ENCODE measurements at regions not wholly inside any gene's neighbourhood (a gene's known extent, or its start where the extent isn't known, plus 50 kb on each side); places are given as distances from the start of the nearest gene placed in this dataset.
"Not testable (repeated sequence)": the region's sequence is repeated elsewhere in the genome, so short reads cannot be mapped to it uniquely, and the experiment has no call there.

DNA sequence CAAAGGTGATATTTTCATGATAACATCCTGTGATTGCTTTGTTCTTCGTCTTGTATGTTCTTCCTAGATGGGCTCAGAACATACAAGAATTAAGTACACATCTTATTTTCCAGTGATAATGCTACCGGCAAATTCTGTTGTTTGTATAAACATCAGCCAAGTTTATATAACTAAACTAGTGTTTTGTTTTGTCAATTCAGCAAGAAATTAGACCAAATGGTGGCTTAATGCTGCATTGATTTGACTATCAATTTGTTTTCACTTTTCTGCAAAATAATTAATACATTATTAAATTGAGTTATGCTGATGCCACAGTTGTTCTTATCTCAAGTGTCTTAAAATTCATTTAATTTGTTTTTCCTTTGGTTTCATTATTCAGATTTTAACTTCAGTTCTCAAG lies 177.7 kb downstream of the OR4F29 start:
- H3K9me3 Mint-ChIP-seq: not testable (repeated sequence)

DNA sequence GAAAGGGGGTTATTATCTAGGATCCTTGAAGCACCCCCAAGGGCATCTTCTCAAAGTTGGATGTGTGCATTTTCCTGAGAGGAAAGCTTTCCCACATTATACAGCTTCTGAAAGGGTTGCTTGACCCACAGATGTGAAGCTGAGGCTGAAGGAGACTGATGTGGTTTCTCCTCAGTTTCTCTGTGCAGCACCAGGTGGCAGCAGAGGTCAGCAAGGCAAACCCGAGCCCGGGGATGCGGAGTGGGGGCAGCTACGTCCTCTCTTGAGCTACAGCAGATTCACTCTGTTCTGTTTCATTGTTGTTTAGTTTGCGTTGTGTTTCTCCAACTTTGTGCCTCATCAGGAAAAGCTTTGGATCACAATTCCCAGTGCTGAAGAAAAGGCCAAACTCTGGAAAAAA lies 183.7 kb downstream of the OR4F29 start:
- TF ChIP-seq, protein P1, sequence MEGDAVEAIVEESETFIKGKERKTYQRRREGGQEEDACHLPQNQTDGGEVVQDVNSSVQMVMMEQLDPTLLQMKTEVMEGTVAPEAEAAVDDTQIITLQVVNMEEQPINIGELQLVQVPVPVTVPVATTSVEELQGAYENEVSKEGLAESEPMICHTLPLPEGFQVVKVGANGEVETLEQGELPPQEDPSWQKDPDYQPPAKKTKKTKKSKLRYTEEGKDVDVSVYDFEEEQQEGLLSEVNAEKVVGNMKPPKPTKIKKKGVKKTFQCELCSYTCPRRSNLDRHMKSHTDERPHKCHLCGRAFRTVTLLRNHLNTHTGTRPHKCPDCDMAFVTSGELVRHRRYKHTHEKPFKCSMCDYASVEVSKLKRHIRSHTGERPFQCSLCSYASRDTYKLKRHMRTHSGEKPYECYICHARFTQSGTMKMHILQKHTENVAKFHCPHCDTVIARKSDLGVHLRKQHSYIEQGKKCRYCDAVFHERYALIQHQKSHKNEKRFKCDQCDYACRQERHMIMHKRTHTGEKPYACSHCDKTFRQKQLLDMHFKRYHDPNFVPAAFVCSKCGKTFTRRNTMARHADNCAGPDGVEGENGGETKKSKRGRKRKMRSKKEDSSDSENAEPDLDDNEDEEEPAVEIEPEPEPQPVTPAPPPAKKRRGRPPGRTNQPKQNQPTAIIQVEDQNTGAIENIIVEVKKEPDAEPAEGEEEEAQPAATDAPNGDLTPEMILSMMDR (IDR thresholded peaks at IDR 0.05): peak; percentile 10
- ATAC-seq; H3K27ac ChIP-seq (ENCODE audit: low read length); H3K27ac Mint-ChIP-seq; H3K27me3 Mint-ChIP-seq (ENCODE audit: low read depth in 2 of 2); H3K4me3 ChIP-seq (ENCODE audit: low read length); H3K36me3 ChIP-seq (ENCODE audit: control insufficient read depth, insufficient read depth, low read length); H3K9me3 ChIP-seq (ENCODE audit: control insufficient read depth, insufficient read depth, low read length); H3K27me3 ChIP-seq (ENCODE audit: control insufficient read depth, insufficient read depth, low read length); intact Hi-C loops (cut with micrococcal nuclease); H3K36me3 Mint-ChIP-seq; H3K4me3 Mint-ChIP-seq; H3K4me1 ChIP-seq (ENCODE audit: control insufficient read depth, insufficient read depth, low read length); H3K4me1 Mint-ChIP-seq; H3K9me3 Mint-ChIP-seq: not testable (repeated sequence)
- 10% methylated on average over 5 of the region's 5 CpGs for WGBS (ENCODE audit: insufficient coverage)
- peak; percentile 48 to 67 for DNase-seq

More for the DNA sequence above, 177.7 kb downstream of the OR4F29 start:
- H3K4me1 Mint-ChIP-seq; H3K27me3 Mint-ChIP-seq (ENCODE audit: low read depth in 2 of 2); H3K4me3 Mint-ChIP-seq; H3K4me3 ChIP-seq (ENCODE audit: low read length); H3K27me3 ChIP-seq (ENCODE audit: control insufficient read depth, insufficient read depth, low read length); H3K4me1 ChIP-seq (ENCODE audit: control insufficient read depth, insufficient read depth, low read length); H3K36me3 Mint-ChIP-seq; intact Hi-C loops (cut with micrococcal nuclease); H3K27ac ChIP-seq (ENCODE audit: low read length); H3K36me3 ChIP-seq (ENCODE audit: control insufficient read depth, insufficient read depth, low read length); H3K9me3 ChIP-seq (ENCODE audit: control insufficient read depth, insufficient read depth, low read length); H3K27ac Mint-ChIP-seq; DNase-seq; ATAC-seq: not testable (repeated sequence)
- 90% methylated on average over 1 of the region's 2 CpGs for WGBS (ENCODE audit: insufficient coverage)
